Thyroid gland (tissue), 4 donors: ENCODE measurements at regions not wholly inside any gene's neighbourhood (a gene's known extent, or its start where the extent isn't known, plus 50 kb on each side); places are given as distances from the start of the nearest gene placed in this dataset.

Experiments used
- CTCF ChIP-seq, 6 experiments: fragments of 200-600 bp in 3 of 6; fragments of 450-650 bp in 3 of 6; sonication (generic) in 3 of 6; IDR thresholded peaks; one replicate each; pipeline ENCODE4 v1.5.1; 2016 to 2019; ENCODE audit warnings: antibody characterized with exemption in 6 of 6, mild to moderate bottlenecking in 2 of 6, inconsistent platforms in 1 of 6, moderate library complexity in 1 of 6
- POLR2A ChIP-seq, 2 donors: fragments of 450-650 bp; IDR thresholded peaks; one replicate each; pipeline ENCODE4 v1.6.1; 2017; ENCODE audit warnings: antibody characterized with exemption in 2 of 2, mild to moderate bottlenecking in 2 of 2, moderate library complexity in 1 of 2

GRCh38 chr7:20991544-20991943 is 204.9 kb upstream of the SP8 start:
- no peak for TF ChIP-seq CTCF (IDR thresholded peaks at IDR 0.05)
- no peak for TF ChIP-seq POLR2A (IDR thresholded peaks at IDR 0.05)
